ENCODE measurements at regions not wholly inside any gene's neighbourhood (a gene's known extent, or its start where the extent isn't known, plus 50 kb on each side); places are given as distances from the start of the nearest gene placed in this dataset.

DNA sequence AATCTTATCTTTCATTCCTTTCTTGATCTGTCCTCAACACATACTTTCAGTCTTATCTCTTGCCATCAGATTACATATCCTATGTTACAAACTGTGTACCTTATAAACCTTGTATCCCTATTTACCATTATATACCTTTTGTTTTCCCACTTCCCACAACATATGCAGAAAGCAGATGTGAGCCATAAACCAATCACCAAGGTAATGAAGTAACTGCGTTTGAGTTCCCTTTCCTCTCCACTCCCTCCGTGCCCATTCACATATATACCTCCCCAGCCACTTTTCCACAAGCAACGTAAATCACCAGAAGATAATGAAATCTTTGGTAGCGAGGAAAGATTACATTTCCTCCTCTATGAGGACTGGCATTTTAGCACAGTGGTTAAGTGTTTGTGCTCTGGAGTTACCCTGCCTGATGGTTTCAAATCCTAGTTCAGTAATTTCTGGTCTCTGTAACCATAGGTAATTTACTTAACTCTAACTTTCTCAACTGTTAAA, 55.5 kb upstream of the PHF14 start:
- Histone ChIP-seq H3K9me3 (no peaks in the 10 kb centered on the region), H3K27me3 (no peaks in the 10 kb centered on the region), H3K4me1 (no peaks in the 10 kb centered on the region), H3K27ac (no peak overlapping the region), H3K4me3 (no peak overlapping the region), H3K36me3 (ENCODE audit: low read depth, missing control alignments) (no peaks in the 10 kb centered on the region)
- DNase-seq = no peak
- no peak for TF ChIP-seq POLR2A (IDR thresholded peaks at IDR 0.05)
- TF ChIP-seq, protein P1, sequence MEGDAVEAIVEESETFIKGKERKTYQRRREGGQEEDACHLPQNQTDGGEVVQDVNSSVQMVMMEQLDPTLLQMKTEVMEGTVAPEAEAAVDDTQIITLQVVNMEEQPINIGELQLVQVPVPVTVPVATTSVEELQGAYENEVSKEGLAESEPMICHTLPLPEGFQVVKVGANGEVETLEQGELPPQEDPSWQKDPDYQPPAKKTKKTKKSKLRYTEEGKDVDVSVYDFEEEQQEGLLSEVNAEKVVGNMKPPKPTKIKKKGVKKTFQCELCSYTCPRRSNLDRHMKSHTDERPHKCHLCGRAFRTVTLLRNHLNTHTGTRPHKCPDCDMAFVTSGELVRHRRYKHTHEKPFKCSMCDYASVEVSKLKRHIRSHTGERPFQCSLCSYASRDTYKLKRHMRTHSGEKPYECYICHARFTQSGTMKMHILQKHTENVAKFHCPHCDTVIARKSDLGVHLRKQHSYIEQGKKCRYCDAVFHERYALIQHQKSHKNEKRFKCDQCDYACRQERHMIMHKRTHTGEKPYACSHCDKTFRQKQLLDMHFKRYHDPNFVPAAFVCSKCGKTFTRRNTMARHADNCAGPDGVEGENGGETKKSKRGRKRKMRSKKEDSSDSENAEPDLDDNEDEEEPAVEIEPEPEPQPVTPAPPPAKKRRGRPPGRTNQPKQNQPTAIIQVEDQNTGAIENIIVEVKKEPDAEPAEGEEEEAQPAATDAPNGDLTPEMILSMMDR (IDR thresholded peaks at IDR 0.05) = no peak
- 67 to 73% methylated on average over 4 of the region's 4 CpGs for WGBS, 2 donors
- intact Hi-C loops (cut with DNase I; ENCODE audit: low total_unique reads) = no loop called here

DNA sequence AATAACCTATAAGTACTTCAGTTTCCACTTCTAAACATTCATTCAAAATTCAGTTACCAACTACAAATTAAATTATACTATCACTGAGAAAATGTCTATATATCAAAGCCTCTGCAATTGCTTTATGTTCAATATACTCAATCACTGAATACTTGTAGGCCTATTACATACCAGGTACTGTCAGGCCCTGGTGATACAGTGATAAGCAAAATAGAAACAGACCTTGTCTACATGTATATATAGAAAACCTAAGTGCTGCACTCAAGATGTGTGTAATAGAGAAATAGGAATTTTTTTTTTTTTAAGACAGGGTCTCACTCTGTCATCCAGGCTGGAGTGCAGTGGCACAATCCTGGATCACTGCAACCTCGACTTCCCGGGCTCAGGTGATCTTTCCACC, 53.7 kb upstream of the PHF14 start:
- intact Hi-C loops (cut with DNase I; ENCODE audit: low total_unique reads) = no loop called here
- Histone ChIP-seq H3K27ac (no peak overlapping the region), H3K36me3 (ENCODE audit: low read depth, missing control alignments) (no peaks in the 10 kb centered on the region), H3K9me3 (no peaks in the 10 kb centered on the region), H3K4me1 (no peaks in the 10 kb centered on the region), H3K27me3 (no peaks in the 10 kb centered on the region), H3K4me3 (no peak overlapping the region)
- no peak for TF ChIP-seq POLR2A (IDR thresholded peaks at IDR 0.05)
- TF ChIP-seq, protein P1 (IDR thresholded peaks at IDR 0.05) = no peak
- no peak for DNase-seq
- 84 to 98% methylated on average over 2 of the region's 2 CpGs for WGBS, 2 donors

Small RNAs in the stretch of these regions (small RNA-seq; reads per million reads assigned to genes)
- gene AC004852.1 = 0 reads per million in 2 donors
- gene AC009945.1 = 0 reads per million in 2 donors
- gene RF00012 = 0 reads per million in 2 donors
- 0 reads per million in 2 donors for gene RF00019

All from testis (tissue), 2 donors.